Right lobe of liver (tissue), 4 donors: ENCODE measurements at regions not wholly inside any gene's neighbourhood (a gene's known extent, or its start where the extent isn't known, plus 50 kb on each side); places are given as distances from the start of the nearest gene placed in this dataset.

ENCODE experiments used
- CTCF ChIP-seq, 4 donors: fragments of 200-600 bp in 3 of 4; fragments of 450-650 bp in 1 of 4; IDR thresholded peaks; one replicate each; pipeline versions ENCODE4 v1.5.1 to v1.8.0; 2016 to 2022; ENCODE audit warnings: antibody characterized with exemption in 4 of 4, mild to moderate bottlenecking in 2 of 4
- POLR2A ChIP-seq: fragments of 450-650 bp; IDR thresholded peaks from one replicate; pipeline ENCODE4 v1.6.1; 2017; ENCODE audit warnings: antibody characterized with exemption, mild to moderate bottlenecking
- donor health status: DM: no; HTN: no; CAD: no.
- donor health status: DM: no; HTN: no; CAD: no.
- donor health status: DM: no; HTN: yes; CAD: no.

- TF ChIP-seq CTCF (IDR thresholded peaks at IDR 0.05) (no peak), POLR2A (no peak)
These were observed 615.5 kb upstream of the KLHL29 start for GRCh38 chr2:22769497-22769896.
